ENCODE measurements at regions not wholly inside any gene's neighbourhood (a gene's known extent, or its start where the extent isn't known, plus 50 kb on each side); places are given as distances from the start of the nearest gene placed in this dataset.

DNA sequence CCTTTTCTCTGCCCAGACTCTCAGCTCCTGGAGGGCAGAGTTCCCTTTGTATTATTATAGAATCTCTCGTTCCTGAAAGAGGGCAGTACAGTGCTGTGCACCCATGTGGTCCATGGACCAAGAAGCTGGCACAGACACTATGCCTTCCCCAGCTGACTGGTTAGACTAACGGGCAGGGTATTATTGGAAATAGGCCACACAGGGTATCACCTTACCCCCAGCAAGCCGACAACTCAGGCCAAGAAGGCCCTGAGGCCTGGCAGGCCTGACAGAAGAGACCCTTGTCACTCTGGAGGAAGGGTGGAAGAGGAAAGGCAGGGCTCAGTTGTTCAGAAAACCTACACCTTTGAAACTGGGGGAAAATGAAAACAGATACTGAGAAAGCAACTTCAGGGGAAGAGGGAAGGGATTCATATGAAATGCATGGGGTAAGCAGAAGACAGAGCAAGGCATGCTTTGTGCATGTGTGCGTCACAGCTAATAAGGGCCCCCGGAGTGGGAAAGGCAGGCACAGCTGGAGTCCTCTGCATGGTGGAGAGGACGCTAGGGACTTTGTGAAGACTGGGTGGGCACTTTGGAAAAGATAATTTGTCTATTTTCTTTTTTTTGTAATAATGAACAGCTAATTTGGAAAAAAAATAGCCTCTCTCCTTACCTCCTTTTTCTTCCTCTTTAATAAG lies 476.8 kb upstream of the CELF4 start:
- DNase-seq (ENCODE audit: low read depth), result no peak
- TF ChIP-seq, protein P1, sequence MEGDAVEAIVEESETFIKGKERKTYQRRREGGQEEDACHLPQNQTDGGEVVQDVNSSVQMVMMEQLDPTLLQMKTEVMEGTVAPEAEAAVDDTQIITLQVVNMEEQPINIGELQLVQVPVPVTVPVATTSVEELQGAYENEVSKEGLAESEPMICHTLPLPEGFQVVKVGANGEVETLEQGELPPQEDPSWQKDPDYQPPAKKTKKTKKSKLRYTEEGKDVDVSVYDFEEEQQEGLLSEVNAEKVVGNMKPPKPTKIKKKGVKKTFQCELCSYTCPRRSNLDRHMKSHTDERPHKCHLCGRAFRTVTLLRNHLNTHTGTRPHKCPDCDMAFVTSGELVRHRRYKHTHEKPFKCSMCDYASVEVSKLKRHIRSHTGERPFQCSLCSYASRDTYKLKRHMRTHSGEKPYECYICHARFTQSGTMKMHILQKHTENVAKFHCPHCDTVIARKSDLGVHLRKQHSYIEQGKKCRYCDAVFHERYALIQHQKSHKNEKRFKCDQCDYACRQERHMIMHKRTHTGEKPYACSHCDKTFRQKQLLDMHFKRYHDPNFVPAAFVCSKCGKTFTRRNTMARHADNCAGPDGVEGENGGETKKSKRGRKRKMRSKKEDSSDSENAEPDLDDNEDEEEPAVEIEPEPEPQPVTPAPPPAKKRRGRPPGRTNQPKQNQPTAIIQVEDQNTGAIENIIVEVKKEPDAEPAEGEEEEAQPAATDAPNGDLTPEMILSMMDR (IDR thresholded peaks at IDR 0.05; ENCODE audit: insufficient read depth, low read depth, low read length), result no peak
- H3K4me3 ChIP-seq (ENCODE audit: low read depth, low read length), result no peak overlapping the region

DNA sequence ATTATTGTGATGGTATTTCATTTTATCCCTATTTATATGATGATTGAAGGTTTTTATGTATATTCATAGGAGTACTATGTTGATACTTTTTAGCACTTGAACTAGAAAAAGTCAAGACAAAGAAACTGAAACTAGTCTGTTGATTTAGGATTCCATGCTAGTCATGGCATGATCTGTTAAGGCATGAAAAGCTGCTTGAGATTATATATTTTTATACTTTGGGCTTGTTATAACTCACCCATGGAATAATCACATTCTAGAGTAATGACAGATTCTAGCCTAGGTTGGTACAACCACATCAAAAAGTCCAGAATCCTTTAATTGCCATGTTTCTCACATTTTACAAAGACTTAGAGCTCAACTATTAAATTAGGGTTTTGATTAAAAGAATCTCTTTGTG lies 472.6 kb upstream of the CELF4 start:
- DNase-seq (ENCODE audit: low read depth), result no peak

DNA sequence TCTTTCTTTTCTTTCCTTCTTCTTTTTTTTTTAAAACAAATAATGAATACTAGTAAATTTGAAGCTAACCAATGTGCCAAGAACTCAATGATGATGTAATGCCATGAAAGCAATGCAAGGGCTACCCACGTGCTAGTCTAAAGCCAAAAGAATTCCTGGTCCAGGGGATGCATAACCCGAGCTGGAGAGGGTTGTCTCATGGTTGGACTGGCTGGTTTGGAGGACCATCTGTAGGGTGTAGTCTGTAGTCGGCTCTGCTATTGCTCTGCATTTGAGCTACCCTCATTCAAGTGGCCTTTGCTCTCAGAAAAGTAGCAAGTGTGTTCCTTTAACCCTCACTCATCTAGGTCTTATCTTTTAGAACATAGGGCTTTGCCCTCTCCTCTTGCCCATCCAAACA lies 469.6 kb upstream of the CELF4 start:
- TF ChIP-seq, protein P1 (IDR thresholded peaks at IDR 0.05; ENCODE audit: insufficient read depth, low read depth, low read length), result no peak
- H3K4me3 ChIP-seq (ENCODE audit: low read depth, low read length), result no peak overlapping the region
- DNase-seq (ENCODE audit: low read depth), result no peak

More for the DNA sequence above, 472.6 kb upstream of the CELF4 start:
- TF ChIP-seq, protein P1 (IDR thresholded peaks at IDR 0.05; ENCODE audit: insufficient read depth, low read depth, low read length), result no peak
- H3K4me3 ChIP-seq (ENCODE audit: low read depth, low read length), result no peak overlapping the region

DNA sequence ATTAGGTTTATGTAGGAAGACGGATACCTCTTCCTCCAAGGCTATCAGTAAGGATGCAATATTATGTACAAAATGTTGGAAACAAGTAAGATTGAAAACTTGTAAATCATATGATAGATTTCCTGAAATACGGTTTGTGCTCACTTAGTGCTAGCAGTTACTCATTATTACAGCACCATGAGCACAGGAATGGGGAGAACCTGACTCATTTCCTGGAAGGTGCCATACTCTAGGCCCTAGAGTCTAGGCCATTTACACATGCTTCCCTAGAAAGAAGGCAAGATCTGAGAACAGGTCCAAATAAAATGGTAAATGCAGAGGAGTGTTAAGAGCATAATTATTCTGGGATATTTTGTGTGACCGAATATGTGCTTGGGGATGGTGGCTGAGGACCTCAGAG lies 467.7 kb upstream of the CELF4 start:
- H3K4me3 ChIP-seq (ENCODE audit: low read depth, low read length), result no peak overlapping the region
- TF ChIP-seq, protein P1 (IDR thresholded peaks at IDR 0.05; ENCODE audit: insufficient read depth, low read depth, low read length), result no peak

DNA sequence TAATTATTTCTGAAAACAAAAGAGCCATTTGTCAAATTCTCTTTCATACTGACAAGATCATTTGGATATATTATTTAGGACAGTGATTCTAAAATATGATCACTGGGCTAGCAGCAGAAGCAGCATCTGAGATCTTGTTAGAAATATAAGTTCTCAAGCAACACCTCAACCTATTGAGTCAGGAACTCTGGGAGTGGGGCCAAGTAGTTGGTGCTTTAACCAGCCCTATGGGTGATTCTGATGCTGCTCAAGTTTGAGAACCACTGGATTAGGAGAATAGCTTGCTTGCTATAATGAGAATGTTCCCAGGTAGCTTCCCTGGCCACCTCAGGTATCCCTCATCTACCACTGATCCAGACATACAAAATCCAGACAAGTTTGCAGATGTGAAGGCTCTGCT lies 466.9 kb upstream of the CELF4 start:
- no peak overlapping the region for H3K4me3 ChIP-seq (ENCODE audit: low read depth, low read length)
- TF ChIP-seq, protein P1 (IDR thresholded peaks at IDR 0.05; ENCODE audit: insufficient read depth, low read depth, low read length), result no peak
- DNase-seq (ENCODE audit: low read depth), result no peak

More for the DNA sequence above, 467.7 kb upstream of the CELF4 start:
- no peak for DNase-seq (ENCODE audit: low read depth)

DNA sequence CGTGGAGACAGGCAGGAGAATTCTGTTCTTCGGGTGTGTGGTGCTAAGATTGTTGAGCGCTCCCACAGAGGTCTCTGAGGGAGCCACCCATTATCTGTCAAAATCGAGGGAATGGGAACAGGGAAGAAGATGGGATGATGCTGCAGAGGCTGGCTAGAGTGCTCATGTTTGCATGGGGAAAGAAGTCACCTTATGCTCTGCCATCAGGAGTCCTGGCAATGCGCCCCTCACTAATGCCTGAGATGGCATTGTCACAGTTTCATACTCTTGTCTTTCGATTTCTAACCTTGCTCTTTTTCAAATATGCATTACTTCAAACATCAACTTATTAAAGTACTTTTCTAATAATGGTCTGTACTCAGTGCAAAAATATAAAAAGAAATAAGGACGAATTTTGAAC lies 463.3 kb upstream of the CELF4 start:
- TF ChIP-seq, protein P1 (IDR thresholded peaks at IDR 0.05; ENCODE audit: insufficient read depth, low read depth, low read length), result no peak
- no peak for DNase-seq (ENCODE audit: low read depth)
- no peak overlapping the region for H3K4me3 ChIP-seq (ENCODE audit: low read depth, low read length)

Data from fibroblast of villous mesenchyme (primary cell).